GM18858 (cell line): ENCODE measurements at regions not wholly inside any gene's neighbourhood (a gene's known extent, or its start where the extent isn't known, plus 50 kb on each side); places are given as distances from the start of the nearest gene placed in this dataset.

Experiments used
- ATAC-seq: cut with Tn5 transposase; IDR thresholded peaks from one replicate; pipeline ENCODE4 v1.9.1; 2021; ENCODE audit not compliant: unreplicated experiment

DNA sequence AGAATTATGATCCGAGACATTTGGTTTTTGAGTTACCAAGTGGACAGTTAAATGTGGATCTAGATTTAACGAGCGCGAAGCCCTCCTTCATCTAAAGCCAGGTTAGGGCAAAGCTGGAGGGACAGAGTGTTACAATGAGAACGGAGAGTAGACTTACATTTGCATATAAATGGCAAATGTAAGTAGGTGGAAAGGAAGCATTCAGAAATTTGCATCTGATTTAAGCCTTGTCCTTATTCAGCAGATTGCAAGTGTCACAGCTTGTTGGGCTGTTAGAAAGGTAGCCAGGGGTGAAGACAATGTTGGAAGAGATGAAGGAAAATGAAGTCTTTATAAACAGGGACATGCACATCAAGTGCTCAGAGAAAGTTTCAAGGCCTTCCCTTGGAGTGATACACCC, 806.2 kb downstream of the GALC start:
- ATAC-seq, result no peak

GRCh38 chr14:87185961-87186560, 806.9 kb downstream of the GALC start:
- no peak for ATAC-seq

GRCh38 chr14:87184180-87184579, 808.8 kb downstream of the GALC start:
- no peak for ATAC-seq

- no peak for ATAC-seq
Measured at GRCh38 chr14:87181288-87181687, 811.7 kb downstream of the GALC start.

GRCh38 chr14:87179936-87180335, 813.0 kb downstream of the GALC start:
- no peak for ATAC-seq

GRCh38 chr14:87178277-87178676, 814.7 kb downstream of the GALC start:
- no peak for ATAC-seq

- ATAC-seq, result no peak
Measured at GRCh38 chr14:87175175-87175574, 817.8 kb downstream of the GALC start.

DNA sequence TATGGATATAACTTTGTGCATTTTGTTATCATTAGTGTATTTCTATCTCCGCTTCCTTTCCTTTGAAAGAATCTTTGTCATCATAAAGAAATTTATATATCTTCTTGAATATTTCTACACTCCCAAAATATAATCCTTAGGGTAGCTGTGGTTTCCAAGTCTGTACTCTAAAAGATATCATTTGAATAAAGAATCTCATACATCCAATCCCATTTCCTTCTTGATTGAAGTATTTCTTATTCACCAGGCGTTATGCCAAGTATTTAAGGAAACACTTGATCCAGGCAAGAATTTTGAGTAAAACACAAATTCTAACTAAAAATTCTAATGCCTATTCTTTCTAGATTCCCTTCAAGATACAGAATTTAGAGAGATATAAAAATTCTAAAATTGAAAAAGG, 821.8 kb downstream of the GALC start:
- ATAC-seq, result no peak

DNA sequence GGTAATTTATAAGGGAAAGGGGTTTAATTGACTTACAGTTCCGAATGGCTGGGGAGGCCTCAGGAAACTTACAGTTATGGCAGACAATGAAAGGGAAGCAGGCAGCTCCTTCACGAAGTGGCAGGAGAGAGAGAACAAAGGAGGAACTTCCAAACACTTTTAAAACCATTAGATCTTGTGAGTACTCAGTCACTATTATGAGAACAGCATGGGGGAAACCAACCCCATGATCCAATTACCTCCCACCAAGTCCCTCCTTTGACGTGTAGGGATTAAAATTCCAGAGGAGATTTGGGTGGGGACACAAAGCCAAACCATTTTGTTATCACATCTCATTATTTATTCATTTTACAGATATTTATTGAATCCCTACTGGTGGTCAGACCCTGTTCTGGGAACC, 822.8 kb downstream of the GALC start:
- no peak for ATAC-seq

- ATAC-seq, result no peak
Measured at GRCh38 chr14:87169362-87169761, 823.6 kb downstream of the GALC start.

DNA sequence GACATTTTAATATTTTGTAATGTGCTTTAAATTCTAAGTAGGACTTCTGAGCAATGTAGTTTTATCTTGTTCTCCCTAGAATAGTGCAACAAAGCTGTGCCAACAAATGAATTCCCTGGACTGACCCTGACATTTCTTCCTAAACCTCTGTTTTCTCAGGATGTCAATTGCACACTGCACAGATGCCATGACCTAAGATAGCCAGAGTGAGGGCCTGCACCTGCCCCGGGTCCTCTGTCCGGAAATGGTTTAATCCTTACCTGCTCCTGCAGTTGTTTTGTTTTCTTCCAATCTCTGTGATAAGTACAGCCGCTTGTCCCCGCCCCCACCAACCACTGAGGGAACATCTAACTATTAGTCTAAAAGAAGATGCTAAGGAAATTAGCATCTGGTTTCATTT, 831.5 kb downstream of the GALC start:
- ATAC-seq, result no peak

DNA sequence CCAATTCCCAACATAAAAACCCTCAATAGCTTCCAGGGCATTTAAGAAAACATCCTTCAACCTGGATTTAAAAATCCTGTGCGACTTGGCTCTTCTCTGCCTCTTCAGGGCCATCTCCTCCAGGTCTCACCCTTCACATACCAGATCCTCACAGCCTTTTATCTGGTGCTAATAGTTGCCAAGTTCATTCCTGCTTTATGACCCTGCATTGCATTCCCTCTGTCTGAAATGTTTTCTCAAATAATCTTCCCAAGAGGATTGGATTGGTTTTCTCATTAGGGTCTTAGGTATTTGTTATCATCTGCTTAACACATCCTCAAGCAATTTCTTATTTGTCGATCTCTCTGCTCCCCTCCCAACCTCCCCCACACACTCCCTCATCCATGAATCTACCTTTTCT, 832.0 kb downstream of the GALC start:
- ATAC-seq, result no peak

DNA sequence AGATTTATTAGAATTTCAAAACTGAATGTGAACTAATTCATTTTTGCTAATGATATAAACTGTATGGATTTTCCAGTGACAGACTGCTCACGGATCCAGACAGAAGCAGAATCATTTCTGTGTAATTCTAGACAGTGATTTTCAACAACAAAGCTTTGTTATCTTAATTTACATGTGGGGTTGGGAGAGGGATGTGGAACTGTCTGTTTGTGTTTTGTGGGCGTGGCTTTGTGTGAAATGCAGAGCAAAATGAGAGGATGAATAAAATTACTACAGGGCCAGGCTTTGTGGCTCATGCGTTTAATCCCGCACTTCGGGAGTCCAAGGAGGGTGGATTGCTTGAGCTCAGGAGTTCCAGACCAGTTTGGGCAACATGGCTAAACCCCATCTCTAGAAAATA, 834.7 kb downstream of the GALC start:
- no peak for ATAC-seq

GRCh38 chr14:87156878-87157277, 836.1 kb downstream of the GALC start:
- no peak for ATAC-seq

- no peak for ATAC-seq
Measured at GRCh38 chr14:87155856-87156488, 837.0 kb downstream of the GALC start.

- ATAC-seq, result no peak
Measured at GRCh38 chr14:87153901-87154300, 839.1 kb downstream of the GALC start.

DNA sequence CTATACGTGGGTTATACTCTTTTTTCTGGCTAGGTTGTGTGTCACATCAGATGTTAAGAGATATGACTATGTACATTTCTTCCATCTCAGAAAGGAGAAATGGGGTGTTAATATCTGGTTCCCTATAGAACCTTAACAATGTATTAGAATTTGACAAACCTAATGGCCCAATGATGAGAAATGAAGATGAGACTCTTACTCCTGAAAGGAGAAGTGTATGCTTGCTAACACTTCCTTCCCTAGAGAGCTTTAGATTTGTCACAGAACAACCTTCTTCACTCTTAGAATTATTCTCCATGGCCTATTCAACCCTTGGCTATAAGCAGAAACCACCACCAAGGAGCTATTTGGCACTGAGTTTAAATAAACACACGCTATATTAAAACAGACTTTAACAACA, 839.6 kb downstream of the GALC start:
- no peak for ATAC-seq

GRCh38 chr14:87152693-87153092, 840.3 kb downstream of the GALC start:
- ATAC-seq, result no peak

DNA sequence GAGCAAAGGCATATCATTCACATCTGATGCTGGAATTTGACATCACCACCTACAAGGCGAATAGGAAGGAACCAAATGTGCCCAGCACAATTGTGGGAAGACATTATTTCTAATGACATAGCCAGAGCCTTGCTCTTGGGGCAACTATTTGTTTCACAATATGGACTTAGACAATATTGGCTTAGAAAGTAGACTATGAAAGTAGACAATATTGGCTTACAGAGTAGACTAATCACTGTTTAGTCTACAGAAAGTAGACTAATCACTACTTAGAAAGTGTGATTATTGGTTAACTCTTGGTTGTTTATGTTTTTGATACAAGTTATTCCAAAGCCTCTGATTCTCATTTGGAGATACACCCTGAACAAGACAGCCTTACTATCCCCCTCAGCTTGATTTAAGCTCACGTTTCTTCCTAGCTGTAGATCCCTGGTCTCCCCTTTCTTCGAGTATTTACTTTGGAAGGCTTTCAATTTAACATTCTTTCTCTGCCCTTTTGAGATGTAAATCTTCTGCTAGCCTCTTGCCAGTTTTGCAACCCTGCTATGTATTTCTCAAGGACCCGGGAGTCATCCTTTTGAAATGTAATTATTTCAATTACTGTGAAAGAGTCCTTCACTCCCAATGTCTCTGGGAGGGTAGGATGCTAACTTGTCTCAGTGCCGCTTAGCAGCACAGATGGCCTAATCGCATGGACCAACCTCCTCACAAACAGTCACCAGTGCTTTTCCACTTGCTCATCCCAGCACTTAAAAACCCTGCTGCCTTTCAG, 843.2 kb downstream of the GALC start:
- ATAC-seq, result no peak

DNA sequence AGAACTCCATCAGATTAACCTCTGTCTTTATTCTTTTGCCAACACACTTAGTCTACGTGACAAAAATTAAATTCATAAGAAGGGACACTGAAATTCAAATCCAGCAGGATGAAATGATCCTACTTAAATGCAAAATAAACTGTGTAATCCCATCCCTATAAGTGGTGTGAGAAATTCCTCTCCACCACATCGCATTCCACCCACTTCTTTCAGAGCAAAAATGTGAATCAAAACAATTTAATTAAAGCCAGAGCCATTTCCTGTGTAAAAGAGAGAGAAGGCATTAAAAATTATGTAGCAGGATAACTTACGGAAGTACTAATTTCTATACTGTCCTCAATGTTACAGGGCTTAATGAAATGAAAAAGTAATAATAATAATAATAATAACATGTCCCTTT, 844.3 kb downstream of the GALC start:
- no peak for ATAC-seq

DNA sequence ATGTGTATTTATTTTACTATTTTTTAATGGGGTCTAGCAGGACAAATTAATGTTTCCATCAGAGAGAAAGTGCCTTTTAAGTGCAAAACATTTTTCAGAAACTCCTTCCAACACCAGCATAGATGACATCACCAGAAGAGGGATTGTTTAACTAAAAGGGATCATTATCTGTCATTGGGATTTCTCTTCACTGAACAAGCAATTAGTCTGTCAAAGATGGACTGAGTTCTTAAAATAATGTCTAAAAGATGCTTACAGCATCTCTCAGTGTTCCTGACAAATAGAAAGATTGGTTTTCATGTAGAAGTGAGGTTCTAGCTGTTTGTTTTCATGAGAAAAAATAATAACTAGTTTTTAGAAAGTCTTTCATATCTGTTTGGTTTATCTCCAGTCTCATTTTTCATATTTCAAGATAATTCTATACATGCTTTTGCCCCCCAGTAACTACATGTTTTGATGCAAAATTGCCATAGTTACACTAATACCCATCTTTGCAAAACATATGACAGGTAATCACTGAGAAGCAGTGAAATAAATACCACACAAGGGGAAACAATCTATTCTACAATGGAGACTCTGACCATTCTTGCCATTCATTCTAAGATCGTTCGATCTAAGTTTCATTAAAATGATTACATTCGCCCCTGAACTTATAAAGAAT, 850.3 kb downstream of the GALC start:
- no peak for ATAC-seq

DNA sequence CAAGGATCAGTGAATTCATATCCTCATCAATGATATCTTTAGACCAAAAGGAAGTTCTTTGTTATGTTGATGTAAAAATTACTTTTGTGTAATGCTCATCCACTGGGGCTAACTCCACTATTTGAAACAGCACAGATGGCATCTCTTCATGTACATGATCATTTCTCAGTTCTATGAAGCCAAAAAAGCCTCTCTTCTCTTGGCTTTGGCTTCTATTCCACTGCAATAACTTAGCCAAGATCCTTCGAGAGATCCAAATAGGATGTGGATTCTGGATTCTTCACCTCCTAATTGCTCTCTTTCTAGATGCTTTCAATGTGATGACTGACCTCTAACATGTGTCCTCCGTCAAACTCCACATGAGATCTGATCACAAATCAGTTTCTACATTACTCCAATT, 851.2 kb downstream of the GALC start:
- ATAC-seq, result no peak
